Right lobe of liver (tissue), 6 donors: ENCODE measurements at regions not wholly inside any gene's neighbourhood (a gene's known extent, or its start where the extent isn't known, plus 50 kb on each side); places are given as distances from the start of the nearest gene placed in this dataset.

ENCODE experiments used
- ATAC-seq, 4 donors: fragments of 200-7000 bp; cut with Tn5 transposase; one replicate each; pipeline ENCODE4 v1.9.1; 2020; ENCODE audit warnings: mild to moderate bottlenecking in 4 of 4, moderate library complexity in 4 of 4
- DNase-seq, 3 donors: peaks; one replicate each; pipeline ENCODE4 v3.0.0-alpha.2; 2020
- H3K27ac ChIP-seq, 3 donors: fragments of 200-600 bp; one replicate each; pipeline ENCODE4 v1.8.0; 2022
- H3K27me3 ChIP-seq, 2 donors: fragments of 200-600 bp; one replicate each; pipeline ENCODE4 v1.8.0; 2022
- H3K36me3 ChIP-seq, 4 donors: fragments of 200-600 bp; sonication (generic) in 1 of 4; one replicate each; pipeline versions ENCODE4 v1.5.1 to v1.8.0; 2017 to 2022; ENCODE audit warnings: control low read depth in 1 of 4
- H3K4me1 ChIP-seq, 4 donors: fragments of 200-600 bp; sonication (generic) in 1 of 4; one replicate each; pipeline versions ENCODE4 v1.5.1 to v1.8.0; 2017 to 2022; ENCODE audit warnings: control low read depth in 1 of 4
- H3K4me3 ChIP-seq, 3 donors: fragments of 200-600 bp; one replicate each; pipeline ENCODE4 v1.8.0; 2022
- H3K9me3 ChIP-seq, 4 donors: fragments of 200-600 bp; sonication (generic) in 1 of 4; one replicate each; pipeline versions ENCODE4 v1.5.1 to v1.8.0; 2017 to 2022; ENCODE audit warnings: control low read depth in 1 of 4
- POLR2A ChIP-seq: fragments of 450-650 bp; IDR thresholded peaks from one replicate; pipeline ENCODE4 v1.6.1; 2017; ENCODE audit warnings: antibody characterized with exemption, mild to moderate bottlenecking
- WGBS: methylation state at CpG from one replicate; pipeline ENCODE4 v1.1.6; 2018; ENCODE audit warnings: low coverage, low lambda C conversion rate; ENCODE audit not compliant: insufficient coverage; ENCODE audit errors: missing lambda C conversion rate; 5-methylcytosine and 5-hydroxymethylcytosine counted together
- intact Hi-C, 2 donors: fragments of 100-400 bp; cut with DNase I; formaldehyde crosslinking; loops; one replicate each; pipeline versions ENCODE4 v1.11.2 to v1.14.1; 2022
- TF ChIP-seq, protein P1 (sequence below), 4 donors: fragments of 200-600 bp in 3 of 4; fragments of 450-650 bp in 1 of 4; IDR thresholded peaks; one replicate each; pipeline versions ENCODE4 v1.5.1 to v1.8.0; 2016 to 2022; ENCODE audit warnings: antibody characterized with exemption in 4 of 4, mild to moderate bottlenecking in 2 of 4
- donor health status: DM: no; HTN: yes; CAD: no.
- donor health status: DM: no; HTN: no; CAD: no.
- donor health status: DM: no; HTN: no; CAD: no.
- donor health status: DM: no; HTN: yes; CAD: no.
- donor health status: DM: no; HTN: yes; CAD: no.

GRCh38 chr12:77606348-77606747 is 224.3 kb upstream of the NAV3 start:
- H3K4me1 ChIP-seq, result no peaks in the 10 kb centered on the region
- no peak overlapping the region for H3K27ac ChIP-seq
- no peaks in the 10 kb centered on the region for H3K27me3 ChIP-seq
- intact Hi-C loops, result no loop called here
- H3K9me3 ChIP-seq, result no peaks in the 10 kb centered on the region
- ATAC-seq, result peak in 1 of 4 donors; percentile 47
- no peak overlapping the region for H3K4me3 ChIP-seq
- TF ChIP-seq POLR2A, result no peak
- TF ChIP-seq, protein P1, sequence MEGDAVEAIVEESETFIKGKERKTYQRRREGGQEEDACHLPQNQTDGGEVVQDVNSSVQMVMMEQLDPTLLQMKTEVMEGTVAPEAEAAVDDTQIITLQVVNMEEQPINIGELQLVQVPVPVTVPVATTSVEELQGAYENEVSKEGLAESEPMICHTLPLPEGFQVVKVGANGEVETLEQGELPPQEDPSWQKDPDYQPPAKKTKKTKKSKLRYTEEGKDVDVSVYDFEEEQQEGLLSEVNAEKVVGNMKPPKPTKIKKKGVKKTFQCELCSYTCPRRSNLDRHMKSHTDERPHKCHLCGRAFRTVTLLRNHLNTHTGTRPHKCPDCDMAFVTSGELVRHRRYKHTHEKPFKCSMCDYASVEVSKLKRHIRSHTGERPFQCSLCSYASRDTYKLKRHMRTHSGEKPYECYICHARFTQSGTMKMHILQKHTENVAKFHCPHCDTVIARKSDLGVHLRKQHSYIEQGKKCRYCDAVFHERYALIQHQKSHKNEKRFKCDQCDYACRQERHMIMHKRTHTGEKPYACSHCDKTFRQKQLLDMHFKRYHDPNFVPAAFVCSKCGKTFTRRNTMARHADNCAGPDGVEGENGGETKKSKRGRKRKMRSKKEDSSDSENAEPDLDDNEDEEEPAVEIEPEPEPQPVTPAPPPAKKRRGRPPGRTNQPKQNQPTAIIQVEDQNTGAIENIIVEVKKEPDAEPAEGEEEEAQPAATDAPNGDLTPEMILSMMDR (IDR thresholded peaks at IDR 0.05), result no peak
- DNase-seq, result no peak
- no peaks in the 10 kb centered on the region for H3K36me3 ChIP-seq

GRCh38 chr12:77603946-77604345 is 226.7 kb upstream of the NAV3 start:
- no peaks in the 10 kb centered on the region for H3K27me3 ChIP-seq
- ATAC-seq, result no peak
- DNase-seq, result no peak
- H3K4me3 ChIP-seq, result no peak overlapping the region
- no peaks in the 10 kb centered on the region for H3K9me3 ChIP-seq
- H3K27ac ChIP-seq, result no peak overlapping the region
- H3K4me1 ChIP-seq, result no peaks in the 10 kb centered on the region
- no peaks in the 10 kb centered on the region for H3K36me3 ChIP-seq
- TF ChIP-seq, protein P1 (IDR thresholded peaks at IDR 0.05), result no peak
- no peak for TF ChIP-seq POLR2A
- intact Hi-C loops, result no loop called here

DNA sequence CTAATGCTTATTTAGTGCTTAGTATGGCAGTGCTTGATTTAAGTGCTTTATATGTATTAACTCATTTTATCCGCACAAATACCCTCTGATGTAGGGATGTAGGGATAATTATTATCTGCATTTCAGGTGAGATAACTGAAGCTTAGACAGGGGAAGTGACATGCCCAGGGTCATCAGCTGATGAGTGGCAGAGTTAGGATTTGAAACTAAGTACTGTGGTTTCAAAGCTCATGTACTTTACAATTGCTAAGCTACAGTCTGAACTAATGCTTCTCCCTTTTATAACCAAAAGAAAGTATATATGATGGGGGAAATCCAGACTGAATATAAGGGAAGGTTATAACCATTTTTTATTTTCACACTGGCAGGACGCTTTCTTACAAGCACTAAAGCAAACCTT is 229.6 kb upstream of the NAV3 start:
- intact Hi-C loops, result no loop called here
- Histone ChIP-seq H3K27me3 (no peaks in the 10 kb centered on the region), H3K36me3 (no peaks in the 10 kb centered on the region), H3K4me3 (no peak overlapping the region), H3K27ac (no peak overlapping the region), H3K9me3 (no peaks in the 10 kb centered on the region), H3K4me1 (no peaks in the 10 kb centered on the region)
- 62% methylated on average over 2 of the region's 2 CpGs for WGBS
- DNase-seq (no peak), ATAC-seq (no peak)
- TF ChIP-seq, protein P1 (IDR thresholded peaks at IDR 0.05), result no peak
- TF ChIP-seq POLR2A, result no peak

DNA sequence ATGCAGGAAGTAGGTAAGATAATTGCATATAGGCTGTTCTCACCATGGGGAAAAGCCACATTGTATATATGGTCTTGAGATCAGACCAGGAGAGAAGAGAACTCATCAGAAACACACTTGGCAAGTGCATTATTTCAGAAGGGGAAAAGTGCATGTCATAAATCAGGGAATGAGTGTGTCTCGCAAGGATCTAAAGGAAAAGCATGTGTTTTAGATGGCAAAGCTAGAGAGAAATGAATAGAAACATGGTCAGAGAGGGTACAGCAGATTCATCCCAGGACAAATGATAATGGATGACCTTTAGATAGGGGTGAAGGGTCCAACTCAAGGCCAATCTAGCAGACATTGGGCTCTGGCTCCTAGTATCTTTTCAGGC is 230.2 kb upstream of the NAV3 start:
- H3K36me3 ChIP-seq, result no peaks in the 10 kb centered on the region
- TF ChIP-seq POLR2A, result no peak
- TF ChIP-seq, protein P1 (IDR thresholded peaks at IDR 0.05), result no peak

GRCh38 chr12:77599782-77600467 is 230.8 kb upstream of the NAV3 start:
- DNase-seq, result no peak
- Histone ChIP-seq H3K27ac (no peak overlapping the region), H3K9me3 (no peaks in the 10 kb centered on the region), H3K4me1 (no peaks in the 10 kb centered on the region), H3K4me3 (no peak overlapping the region), H3K36me3 (no peaks in the 10 kb centered on the region), H3K27me3 (no peaks in the 10 kb centered on the region)
- intact Hi-C loops, result no loop called here
- TF ChIP-seq, protein P1 (IDR thresholded peaks at IDR 0.05), result no peak
- no peak for TF ChIP-seq POLR2A
- no peak for ATAC-seq

More for the DNA sequence above, 230.2 kb upstream of the NAV3 start:
- Histone ChIP-seq H3K4me3 (no peak overlapping the region), H3K27ac (no peak overlapping the region), H3K4me1 (no peaks in the 10 kb centered on the region), H3K27me3 (no peaks in the 10 kb centered on the region), H3K9me3 (no peaks in the 10 kb centered on the region)
- DNase-seq, result no peak
- 45% methylated on average over 1 of the region's 1 CpG for WGBS
- ATAC-seq, result no peak
- intact Hi-C loops, result no loop called here
